ENCODE measurements at regions not wholly inside any gene's neighbourhood (a gene's known extent, or its start where the extent isn't known, plus 50 kb on each side); places are given as distances from the start of the nearest gene placed in this dataset.

DNA sequence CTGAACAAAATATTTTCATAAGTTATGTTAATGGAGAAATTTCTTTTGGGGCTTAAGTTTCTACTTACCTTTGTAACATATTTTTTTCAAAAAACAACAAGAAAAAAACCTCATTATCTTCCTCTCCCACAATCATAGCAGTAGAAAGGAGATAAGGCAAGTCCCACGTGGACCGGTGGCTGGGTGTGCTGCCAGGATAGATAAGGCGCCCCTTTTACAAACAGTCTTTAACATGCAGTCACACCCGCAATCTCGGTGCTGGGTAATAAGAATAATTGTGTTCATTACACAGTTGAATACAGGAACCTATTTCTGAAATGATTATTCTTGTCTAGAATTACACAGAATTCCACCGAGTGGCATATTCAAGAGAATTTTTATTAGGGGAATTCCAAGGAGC, 1202.3 kb downstream of the UQCRFS1 start:
- DNase-seq (ENCODE audit: low read depth): no peak
- no peak for TF ChIP-seq POLR2A (IDR thresholded peaks at IDR 0.05; ENCODE audit: extremely low read depth, insufficient read length)
- no peak overlapping the region for H3K4me3 ChIP-seq (ENCODE audit: low read depth, low read length)

DNA sequence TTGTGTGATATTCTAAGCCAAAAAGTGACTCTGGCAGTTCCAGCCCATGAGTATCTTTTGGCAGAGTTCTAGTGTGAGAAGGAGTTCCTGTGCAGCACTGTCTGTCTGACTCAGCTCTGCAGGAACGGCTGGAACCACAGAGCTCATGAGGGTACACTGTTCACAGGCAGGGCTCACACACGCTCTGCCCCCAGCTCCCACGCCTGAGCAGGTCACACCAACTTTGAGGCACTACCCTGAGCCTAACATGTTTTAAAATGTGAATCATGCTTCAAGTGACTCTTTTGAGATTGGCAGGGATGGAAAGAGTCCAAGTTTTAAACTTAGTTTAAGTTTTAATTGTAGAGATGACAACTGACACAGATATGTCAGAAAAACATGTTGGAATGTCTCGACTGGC, 1203.3 kb downstream of the UQCRFS1 start:
- no peak overlapping the region for H3K4me3 ChIP-seq (ENCODE audit: low read depth, low read length)
- no peak for DNase-seq (ENCODE audit: low read depth)
- TF ChIP-seq MYC (IDR thresholded peaks at IDR 0.05; ENCODE audit: low read depth, low read length) (no peak), POLR2A (IDR thresholded peaks at IDR 0.05; ENCODE audit: extremely low read depth, insufficient read length) (no peak)
- TF ChIP-seq, protein P1, sequence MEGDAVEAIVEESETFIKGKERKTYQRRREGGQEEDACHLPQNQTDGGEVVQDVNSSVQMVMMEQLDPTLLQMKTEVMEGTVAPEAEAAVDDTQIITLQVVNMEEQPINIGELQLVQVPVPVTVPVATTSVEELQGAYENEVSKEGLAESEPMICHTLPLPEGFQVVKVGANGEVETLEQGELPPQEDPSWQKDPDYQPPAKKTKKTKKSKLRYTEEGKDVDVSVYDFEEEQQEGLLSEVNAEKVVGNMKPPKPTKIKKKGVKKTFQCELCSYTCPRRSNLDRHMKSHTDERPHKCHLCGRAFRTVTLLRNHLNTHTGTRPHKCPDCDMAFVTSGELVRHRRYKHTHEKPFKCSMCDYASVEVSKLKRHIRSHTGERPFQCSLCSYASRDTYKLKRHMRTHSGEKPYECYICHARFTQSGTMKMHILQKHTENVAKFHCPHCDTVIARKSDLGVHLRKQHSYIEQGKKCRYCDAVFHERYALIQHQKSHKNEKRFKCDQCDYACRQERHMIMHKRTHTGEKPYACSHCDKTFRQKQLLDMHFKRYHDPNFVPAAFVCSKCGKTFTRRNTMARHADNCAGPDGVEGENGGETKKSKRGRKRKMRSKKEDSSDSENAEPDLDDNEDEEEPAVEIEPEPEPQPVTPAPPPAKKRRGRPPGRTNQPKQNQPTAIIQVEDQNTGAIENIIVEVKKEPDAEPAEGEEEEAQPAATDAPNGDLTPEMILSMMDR (IDR thresholded peaks at IDR 0.05; ENCODE audit: low read depth, low read length): no peak
- TF ChIP-seq, protein P2, sequence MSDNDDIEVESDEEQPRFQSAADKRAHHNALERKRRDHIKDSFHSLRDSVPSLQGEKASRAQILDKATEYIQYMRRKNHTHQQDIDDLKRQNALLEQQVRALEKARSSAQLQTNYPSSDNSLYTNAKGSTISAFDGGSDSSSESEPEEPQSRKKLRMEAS (IDR thresholded peaks at IDR 0.05; ENCODE audit: low read depth, low read length): no peak

DNA sequence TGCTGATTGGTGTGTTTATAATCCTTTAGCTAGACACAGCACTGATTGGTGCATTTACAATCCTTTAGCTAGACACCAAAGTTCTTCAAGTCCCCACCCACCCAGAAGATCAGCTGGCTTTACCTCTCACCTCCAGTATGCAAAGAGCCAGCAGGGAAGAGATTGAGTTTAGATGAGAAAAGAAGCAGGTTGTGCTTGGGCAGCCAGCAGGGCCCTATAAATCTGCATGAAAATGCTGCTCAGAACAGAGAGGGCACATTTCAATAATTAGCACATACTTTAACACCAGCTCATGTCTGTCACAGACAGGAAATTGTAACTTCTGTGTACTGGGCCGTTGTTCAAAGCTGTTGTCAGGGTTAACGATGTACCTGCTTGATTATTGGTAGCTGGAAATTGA, 1204.3 kb downstream of the UQCRFS1 start:
- H3K4me3 ChIP-seq (ENCODE audit: low read depth, low read length): no peak overlapping the region
- TF ChIP-seq, protein P2 (IDR thresholded peaks at IDR 0.05; ENCODE audit: low read depth, low read length): no peak
- no peak for TF ChIP-seq MYC (IDR thresholded peaks at IDR 0.05; ENCODE audit: low read depth, low read length)
- no peak for TF ChIP-seq POLR2A (IDR thresholded peaks at IDR 0.05; ENCODE audit: extremely low read depth, insufficient read length)
- TF ChIP-seq, protein P1 (IDR thresholded peaks at IDR 0.05; ENCODE audit: low read depth, low read length): no peak
- no peak for DNase-seq (ENCODE audit: low read depth)

DNA sequence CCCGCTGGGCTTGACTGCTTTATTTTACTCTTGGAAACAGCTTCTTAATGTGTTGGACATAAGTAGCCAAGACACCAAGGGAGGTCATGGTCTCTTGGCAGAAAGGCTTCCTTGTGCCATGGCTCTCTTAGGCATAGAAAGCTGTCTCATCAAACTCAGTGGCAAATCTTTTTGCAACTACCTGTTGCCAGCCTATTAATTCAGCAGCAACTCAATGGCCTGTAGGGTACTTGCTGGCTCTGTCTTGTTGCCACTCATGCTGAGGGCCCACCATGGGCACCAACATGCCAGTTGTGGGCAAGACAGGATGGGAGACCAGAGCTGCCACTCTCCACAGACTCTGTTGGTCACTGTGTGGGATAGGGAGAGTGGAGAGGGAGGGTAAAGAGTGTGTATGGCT, 1209.4 kb downstream of the UQCRFS1 start:
- no peak overlapping the region for H3K4me3 ChIP-seq (ENCODE audit: low read depth, low read length)
- DNase-seq (ENCODE audit: low read depth): no peak
- TF ChIP-seq, protein P1 (IDR thresholded peaks at IDR 0.05; ENCODE audit: low read depth, low read length): no peak
- TF ChIP-seq, protein P2 (IDR thresholded peaks at IDR 0.05; ENCODE audit: low read depth, low read length): no peak

DNA sequence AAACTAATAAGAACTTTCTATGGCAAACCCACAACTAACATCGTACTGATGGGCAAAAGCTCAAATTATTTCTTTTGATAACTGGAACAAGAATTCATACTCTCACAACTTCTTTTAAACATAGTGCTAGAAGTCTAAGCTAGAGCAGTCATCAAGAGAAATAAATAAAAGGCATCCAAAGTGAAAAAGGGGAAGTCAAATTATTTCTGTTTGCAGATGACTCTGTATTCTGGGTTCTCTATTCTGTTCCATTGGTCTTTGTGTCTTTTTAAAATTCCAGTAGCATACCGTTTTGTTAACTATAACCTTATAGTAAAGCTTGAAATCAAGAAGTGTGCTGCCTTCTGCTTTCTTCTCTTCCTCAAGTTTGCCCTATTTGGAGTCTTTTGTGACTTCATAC, 1215.9 kb downstream of the UQCRFS1 start:
- no peak for DNase-seq (ENCODE audit: low read depth)
- H3K4me3 ChIP-seq (ENCODE audit: low read depth, low read length): no peak overlapping the region
- TF ChIP-seq MYC (IDR thresholded peaks at IDR 0.05; ENCODE audit: low read depth, low read length): no peak
- TF ChIP-seq, protein P1 (IDR thresholded peaks at IDR 0.05; ENCODE audit: low read depth, low read length): no peak
- TF ChIP-seq, protein P2 (IDR thresholded peaks at IDR 0.05; ENCODE audit: low read depth, low read length): no peak
- no peak for TF ChIP-seq POLR2A (IDR thresholded peaks at IDR 0.05; ENCODE audit: extremely low read depth, insufficient read length)

DNA sequence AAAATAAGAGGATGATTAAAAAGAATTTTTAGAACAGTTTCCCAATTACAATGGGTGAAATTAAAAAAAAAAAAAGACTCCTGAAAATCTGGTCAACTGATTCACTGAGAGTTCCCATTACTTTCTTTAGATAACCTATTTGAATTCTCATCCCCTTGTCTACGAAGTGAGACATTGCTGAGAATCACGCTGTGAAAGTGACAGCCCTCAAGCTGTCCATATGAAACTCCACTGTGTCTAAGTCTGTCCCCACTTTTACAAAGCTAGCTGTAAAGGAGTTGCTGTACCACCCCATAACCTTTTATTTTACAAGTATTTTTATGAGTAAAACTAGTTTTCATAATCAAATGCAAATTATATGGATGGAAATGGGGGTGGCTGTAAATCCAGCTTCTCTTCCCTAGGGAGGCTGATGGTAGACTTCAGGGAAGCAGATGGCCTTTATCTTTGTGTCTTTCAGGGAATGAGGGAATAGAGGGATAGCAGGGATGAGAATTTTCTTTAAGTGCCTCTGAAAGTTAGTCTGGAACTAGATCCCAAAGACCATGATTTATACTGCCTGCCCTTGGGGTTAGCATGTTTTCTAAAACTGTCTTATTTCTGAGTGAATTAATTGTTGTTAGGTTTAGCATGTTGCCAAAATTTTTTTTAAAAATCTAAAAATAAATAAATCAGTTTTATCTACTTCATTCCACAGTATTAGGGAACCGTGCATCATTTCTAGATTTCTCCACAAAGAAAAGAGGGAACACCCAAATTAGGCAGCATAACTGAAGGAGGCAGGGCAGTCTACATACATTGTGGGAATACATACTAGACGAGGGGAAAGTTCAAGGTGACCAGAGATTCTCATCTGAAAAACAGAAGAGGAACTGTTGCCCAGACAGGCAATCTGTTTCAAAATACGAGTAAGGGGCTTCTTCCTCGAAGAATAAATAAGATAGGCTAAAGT, 1219.1 kb downstream of the UQCRFS1 start:
- DNase-seq (ENCODE audit: low read depth): no peak
- H3K4me3 ChIP-seq (ENCODE audit: low read depth, low read length): no peak overlapping the region
- TF ChIP-seq, protein P2 (IDR thresholded peaks at IDR 0.05; ENCODE audit: low read depth, low read length): no peak
